HCT116 (cell line): ENCODE measurements at regions not wholly inside any gene's neighbourhood (a gene's known extent, or its start where the extent isn't known, plus 50 kb on each side); places are given as distances from the start of the nearest gene placed in this dataset.

Experiments
- ATAC-seq: fragments of 200-7000 bp; cut with Tn5 transposase; 2 replicates; pipeline ENCODE4 v1.9.1; 2020; ENCODE audit warnings: mild to moderate bottlenecking, moderate library complexity
- BruUV-seq: library from RNA; stranded (reverse); fragments of 400-500 nt; replicated peaks from 2 replicates; lab custom pipeline; 2021; lab: Mats Ljungman, UMichigan
- CTCF ChIA-PET: fragments of 300-600 bp; sonication (Branson Sonifier 250); formaldehyde crosslinking; loops from one replicate; lab custom pipeline; 2021; ENCODE audit warnings: antibody characterized with exemption; lab: Charles Lee
- POLR2A ChIA-PET: fragments of 300-600, 350-600 bp; sonication (Branson Sonifier 250); formaldehyde crosslinking; loops from one replicate; lab custom pipeline; 2021; ENCODE audit warnings: antibody characterized with exemption; lab: Charles Lee
- RAD21 ChIA-PET, 2 experiments: fragments of 300-600 bp; sonication (Branson Sonifier 250); formaldehyde crosslinking; loops; one replicate each; lab custom pipeline; 2023; ENCODE audit warnings: low total read pairs in 2 of 2; ENCODE audit not compliant: uncharacterized antibody in 2 of 2, unreplicated experiment in 2 of 2, low non-redundant PET in 1 of 2; lab: Charles Lee
- DNase-seq: peaks from one replicate; pipeline ENCODE4 v3.0.0-alpha.2; 2010; ENCODE audit warnings: low read depth, low spot score
- H2AFZ ChIP-seq: fragments of 200-600 bp; shearing (Covaris generic), sonication (generic); 2 replicates; pipeline ENCODE4 v1.6.1; 2017; ENCODE audit warnings: low read depth, mixed run types, mixed read lengths, antibody characterized with exemption, low read length; ENCODE audit not compliant: poor library complexity, severe bottlenecking
- H3K27ac ChIP-seq: 2 replicates; pipeline ENCODE4 v1.5.1; 2012; ENCODE audit warnings: low read depth, low read length
- H3K27me3 ChIP-seq: fragments of 200-600 bp; sonication (generic); 2 replicates; pipeline ENCODE4 v1.6.1; 2016; ENCODE audit warnings: mixed run types, low read length, mixed read lengths; ENCODE audit not compliant: insufficient read depth
- H3K36me3 ChIP-seq, 2 experiments: fragments of 200-500 bp in 1 of 2; fragments of 200-600 bp in 1 of 2; sonication (Bioruptor generic) in 1 of 2; sonication (generic) in 1 of 2; 2 replicates each; pipeline versions ENCODE4 v1.5.1 to v1.6.1; 2014 to 2016; ENCODE audit warnings: low read length in 2 of 2, inconsistent platforms in 1 of 2, mixed read lengths in 1 of 2, mixed run types in 1 of 2; ENCODE audit not compliant: insufficient read depth in 2 of 2, control insufficient read depth in 1 of 2
- H3K4me1 ChIP-seq, 2 experiments: fragments of 200-600 bp in 1 of 2; sonication (generic) in 1 of 2; 2 replicates each; pipeline versions ENCODE4 v1.5.1 to v1.6.1; 2012 to 2017; ENCODE audit warnings: low read length in 2 of 2, inconsistent platforms in 1 of 2, mild to moderate bottlenecking in 1 of 2, mixed read lengths in 1 of 2, mixed run types in 1 of 2, moderate library complexity in 1 of 2; ENCODE audit not compliant: insufficient read depth in 2 of 2, control insufficient read depth in 1 of 2
- H3K4me2 ChIP-seq: fragments of 200-600 bp; sonication (generic); 2 replicates; pipeline ENCODE4 v1.6.1; 2017; ENCODE audit warnings: mixed run types, low read length, mixed read lengths
- H3K4me3 ChIP-seq, 2 experiments: fragments of 200-600 bp in 1 of 2; sonication (generic) in 1 of 2; replicated peaks in 1 of 2; 2 replicates each; pipeline ENCODE4 v1.5.1; 2011 to 2016; ENCODE audit warnings: low read length in 2 of 2, control low read depth in 1 of 2, low read depth in 1 of 2, mild to moderate bottlenecking in 1 of 2, mixed read lengths in 1 of 2, mixed run types in 1 of 2
- H3K79me2 ChIP-seq: fragments of 200-600 bp; sonication (generic); 2 replicates; pipeline ENCODE4 v1.6.1; 2017; ENCODE audit warnings: mild to moderate bottlenecking, mixed run types, low read length, moderate library complexity, mixed read lengths; ENCODE audit not compliant: insufficient read depth
- H3K9ac ChIP-seq: fragments of 200-600 bp; sonication (generic); 2 replicates; pipeline ENCODE4 v1.6.1; 2016; ENCODE audit warnings: low read length, mixed read lengths
- H3K9me2 ChIP-seq: fragments of 200-600 bp; sonication (generic), shearing (Covaris generic); 2 replicates; pipeline ENCODE4 v1.6.1; 2017; ENCODE audit warnings: mixed run types, mild to moderate bottlenecking, moderate library complexity; ENCODE audit not compliant: insufficient read depth
- H3K9me3 ChIP-seq, 2 experiments: fragments of 200-500 bp in 1 of 2; fragments of 200-600 bp in 1 of 2; sonication (Bioruptor generic) in 1 of 2; sonication (generic) in 1 of 2; 2 replicates each; pipeline ENCODE4 v1.6.1; 2014 to 2017; ENCODE audit warnings: low read length in 2 of 2, mixed read lengths in 2 of 2, inconsistent platforms in 1 of 2, low read depth in 1 of 2, mild to moderate bottlenecking in 1 of 2, mixed run types in 1 of 2, moderate library complexity in 1 of 2; ENCODE audit not compliant: control insufficient read depth in 1 of 2, insufficient read depth in 1 of 2
- H4K20me1 ChIP-seq: fragments of 200-600 bp; sonication (generic), shearing (Covaris generic); 2 replicates; pipeline ENCODE4 v1.6.1; 2017; ENCODE audit warnings: mixed run types, mild to moderate bottlenecking, moderate library complexity; ENCODE audit not compliant: insufficient read depth
- CBX3 ChIP-seq: IDR thresholded peaks from 2 replicates; pipeline ENCODE4 v1.6.1; 2012; ENCODE audit warnings: low read depth
- CEBPB ChIP-seq: IDR thresholded peaks from 2 replicates; pipeline ENCODE4 v1.6.1; 2012; ENCODE audit warnings: low read depth
- CTCF ChIP-seq, 3 experiments: fragments of 200-600 bp in 1 of 3; sonication (generic) in 1 of 3; IDR thresholded peaks in 2 of 3; conservative IDR thresholded peaks in 1 of 3; 2 replicates each; pipeline ENCODE4 v1.5.1; 2012 to 2017; ENCODE audit warnings: low read depth in 2 of 3, low read length in 2 of 3, antibody characterized with exemption in 1 of 3, borderline replicate concordance in 1 of 3, control low read depth in 1 of 3, mild to moderate bottlenecking in 1 of 3, mixed read lengths in 1 of 3, mixed run types in 1 of 3, moderate library complexity in 1 of 3; ENCODE audit not compliant: insufficient read depth in 1 of 3
- EGR1 ChIP-seq: IDR thresholded peaks from 2 replicates; pipeline ENCODE4 v1.6.1; 2012; ENCODE audit warnings: low read depth
- ELF1 ChIP-seq: IDR thresholded peaks from 2 replicates; pipeline ENCODE4 v1.6.1; 2012; ENCODE audit warnings: low read depth, borderline replicate concordance
- EZH2 ChIP-seq: fragments of 200-600 bp; sonication (generic); IDR thresholded peaks from 2 replicates; pipeline ENCODE4 v1.6.1; 2017; ENCODE audit warnings: antibody characterized with exemption, mixed run types
- FOSL1 ChIP-seq: IDR thresholded peaks from 2 replicates; pipeline ENCODE4 v1.6.1; 2012; ENCODE audit warnings: low read depth
- JUND ChIP-seq: IDR thresholded peaks from 2 replicates; pipeline ENCODE4 v1.6.1; 2012
- MAX ChIP-seq: IDR thresholded peaks from 2 replicates; pipeline ENCODE4 v1.6.1; 2012
- POLR2A ChIP-seq: IDR thresholded peaks from 2 replicates; pipeline ENCODE4 v1.7.0; 2011; ENCODE audit warnings: borderline replicate concordance; ENCODE audit not compliant: insufficient read depth, insufficient read length; ENCODE audit errors: extremely low read depth
- POLR2AphosphoS5 ChIP-seq: IDR thresholded peaks from 2 replicates; pipeline ENCODE4 v1.6.1; 2011; ENCODE audit warnings: mild to moderate bottlenecking, low read depth, low read length, moderate library complexity
- REST ChIP-seq: IDR thresholded peaks from 2 replicates; pipeline ENCODE4 v1.6.1; 2012; ENCODE audit warnings: low read depth
- SIN3A ChIP-seq: IDR thresholded peaks from 2 replicates; pipeline ENCODE4 v1.6.1; 2012; ENCODE audit warnings: low read depth
- TCF7L2 ChIP-seq: IDR thresholded peaks from 2 replicates; pipeline ENCODE4 v1.7.0; 2011; ENCODE audit warnings: borderline replicate concordance, inconsistent platforms; ENCODE audit not compliant: insufficient read depth, insufficient read length; ENCODE audit errors: extremely low read depth
- ZBTB33 ChIP-seq: IDR thresholded peaks from 2 replicates; pipeline ENCODE4 v1.6.1; 2011; ENCODE audit warnings: mild to moderate bottlenecking, low read length, moderate library complexity; ENCODE audit not compliant: insufficient replicate concordance; ENCODE audit errors: extremely low read depth
- ZFX ChIP-seq: fragments of 450-650 bp; IDR thresholded peaks from 2 replicates; pipeline ENCODE4 v1.6.1; 2017
- ZNF274 ChIP-seq: fragments of 200-500 bp; sonication (Bioruptor generic); IDR thresholded peaks from 2 replicates; pipeline ENCODE4 v1.6.1; 2014; ENCODE audit warnings: mild to moderate bottlenecking, low read depth, low read length, inconsistent platforms
- intact Hi-C: fragments of 100-400 bp; cut with micrococcal nuclease; formaldehyde crosslinking; loops from 2 replicates; pipeline ENCODE4 v1.10.0; 2022

GRCh38 chr1:221180704-221181368, 301.6 kb downstream of the HLX start (continued):
- no peak for TF ChIP-seq REST
- TF ChIP-seq SIN3A = no peak
- TF ChIP-seq MAX = no peak

- ChIA-PET CTCF (no interaction called here), RAD21 (no interaction called here)
- BruUV-seq = no TSS peak
- TF ChIP-seq POLR2AphosphoS5 = no peak
- no peak for TF ChIP-seq FOSL1
- no peak for TF ChIP-seq ZNF274
- no peak for TF ChIP-seq EZH2
- TF ChIP-seq POLR2A = no peak
- no peak for TF ChIP-seq ZBTB33
- no peak for TF ChIP-seq JUND
- TF ChIP-seq CEBPB = no peak
- TF ChIP-seq EGR1 = no peak
- TF ChIP-seq CTCF (IDR thresholded peaks at IDR 0.05 in 2 of 3, conservative IDR thresholded peaks at IDR 0.05 in 1 of 3; ENCODE audit: borderline replicate concordance in 1 of 3, insufficient read depth in 1 of 3, low read depth in 2 of 3, low read length in 2 of 3) = no peak
- TF ChIP-seq ELF1 = no peak
- TF ChIP-seq SIN3A = no peak
- TF ChIP-seq ZFX = no peak
- TF ChIP-seq TCF7L2 = no peak
- no peak for TF ChIP-seq CBX3
These were observed 303.7 kb downstream of the HLX start for GRCh38 chr1:221182791-221183533.

More at GRCh38 chr1:221182791-221183533, 303.7 kb downstream of the HLX start:
- POLR2A ChIA-PET = no interaction called here
- H3K4me2 ChIP-seq = no peak overlapping the region
- intact Hi-C loops = no loop called here
- no peak overlapping the region for H3K4me3 ChIP-seq
- H3K27ac ChIP-seq = no peak overlapping the region
- H3K9me2 ChIP-seq = no peaks in the 10 kb centered on the region
- H3K79me2 ChIP-seq = no peaks in the 10 kb centered on the region
- H4K20me1 ChIP-seq = no peaks in the 10 kb centered on the region
- no peaks in the 10 kb centered on the region for H3K4me1 ChIP-seq
- ATAC-seq (no peak), DNase-seq (no peak)
- H3K9ac ChIP-seq = no peak overlapping the region
- no peaks in the 10 kb centered on the region for H3K9me3 ChIP-seq
- no peak overlapping the region for H2AFZ ChIP-seq
- H3K27me3 ChIP-seq = no peaks in the 10 kb centered on the region
- no peaks in the 10 kb centered on the region for H3K36me3 ChIP-seq
